Pancreas (tissue), 10 donors: ENCODE measurements at regions not wholly inside any gene's neighbourhood (a gene's known extent, or its start where the extent isn't known, plus 50 kb on each side); places are given as distances from the start of the nearest gene placed in this dataset.

Source experiments
- ATAC-seq, 4 donors: fragments of 200-7000 bp; cut with Tn5 transposase; one replicate each; pipeline versions ENCODE4 v1.8.0 to v1.9.1; 2020; ENCODE audit warnings: mild to moderate bottlenecking in 4 of 4, moderate library complexity in 4 of 4
- DNase-seq, 6 donors: peaks; one replicate each; pipeline ENCODE4 v3.0.0-alpha.2; 2020
- FAIRE-seq: peaks from 2 replicates; lab custom pipeline; 2012; peaks lifted over from hg19 to GRCh38; lab: Jason Lieb, UNC
- H3K27ac ChIP-seq, 4 donors: fragments of 200-600 bp; sonication (generic); 1 replicate in 3 of 4; 2 replicates in 1 of 4; pipeline versions ENCODE4 v1.5.0 to v1.8.0; 2020
- H3K27me3 ChIP-seq, 4 donors: fragments of 200-600 bp; one replicate each; pipeline ENCODE4 v1.8.0; 2021
- H3K36me3 ChIP-seq, 3 donors: fragments of 200-600 bp; sonication (generic) in 1 of 3; one replicate each; pipeline versions ENCODE4 v1.5.0 to v1.8.0; 2020 to 2021
- H3K4me1 ChIP-seq, 3 donors: fragments of 200-600 bp; one replicate each; pipeline ENCODE4 v1.8.0; 2021
- H3K4me3 ChIP-seq, 4 donors: fragments of 200-600 bp; sonication (generic) in 2 of 4; one replicate each; pipeline versions ENCODE4 v1.5.0 to v1.8.0; 2020 to 2021
- H3K9me3 ChIP-seq, 4 donors: fragments of 200-600 bp; one replicate each; pipeline ENCODE4 v1.8.0; 2021
- CTCF ChIP-seq, 4 donors: fragments of 200-600 bp; sonication (generic) in 3 of 4; IDR thresholded peaks; one replicate each; pipeline versions ENCODE4 v1.5.0 to v1.8.0; 2021; ENCODE audit warnings: antibody characterized with exemption in 4 of 4
- WGBS, 2 donors: extraction: QIAGEN DNeasy Blood & Tissue Kit; methylation state at CpG; one replicate each; pipeline ENCODE4 v1.1.7; 2013; 5-methylcytosine and 5-hydroxymethylcytosine counted together
- intact Hi-C, 3 donors: fragments of 100-400 bp; cut with DNase I; formaldehyde crosslinking; loops; one replicate each; pipeline versions ENCODE4 v1.11.1 to v1.14.2; 2022
- donor health status: healthy with polysubstance abuse.
- donor health status: DM: no; HTN: no; CAD: no; lungs with moderate emphysema.
- donor health status: DM: no; HTN: no; CAD: no.
- donor health status: control.
- donor health status: control.
- donor health status: Bipolar disorder and iron deficiency.
- donor health status: DM: yes; HTN: yes; CAD: no.
- donor health status: DM: no; HTN: no; CAD: no.
- donor health status: DM: no; HTN: no; CAD: no.
- donor health status: DM: yes; HTN: yes; CAD: no.

GRCh38 chr6:147757291-147757690, 248.8 kb downstream of the SAMD5 start:
- ATAC-seq (no peak), FAIRE-seq (no peak), DNase-seq (no peak)
- no peak overlapping the region for H3K27ac ChIP-seq
- H3K4me1 ChIP-seq, result no peaks in the 10 kb centered on the region
- intact Hi-C loops, result no loop called here
- TF ChIP-seq CTCF (IDR thresholded peaks at IDR 0.05), result no peak
- H3K4me3 ChIP-seq, result no peak overlapping the region
- H3K36me3 ChIP-seq, result no peaks in the 10 kb centered on the region
- no peaks in the 10 kb centered on the region for H3K27me3 ChIP-seq
- H3K9me3 ChIP-seq, result no peaks in the 10 kb centered on the region

DNA sequence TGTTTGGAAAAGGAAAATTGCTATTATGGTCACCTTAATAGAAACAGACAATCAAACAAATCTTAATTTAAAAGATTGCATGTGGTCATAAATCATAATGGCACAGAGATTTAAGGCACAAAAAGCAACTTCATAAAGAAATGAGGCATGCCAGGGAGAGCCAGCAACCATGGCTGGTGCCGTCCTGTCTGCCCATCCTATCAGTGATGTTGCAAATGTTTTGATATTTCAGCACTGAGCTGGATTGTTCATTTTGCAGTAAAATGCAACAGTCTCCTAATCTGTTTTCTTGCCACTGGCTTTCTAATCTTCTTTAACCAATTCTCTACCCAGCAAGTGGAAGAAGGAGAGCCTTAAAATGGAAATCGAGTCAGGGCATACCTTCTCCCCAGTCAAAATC, 249.8 kb downstream of the SAMD5 start:
- no peak for ATAC-seq
- no peaks in the 10 kb centered on the region for H3K4me1 ChIP-seq
- no peak for TF ChIP-seq CTCF (IDR thresholded peaks at IDR 0.05)
- H3K27ac ChIP-seq, result no peak overlapping the region
- H3K27me3 ChIP-seq, result no peaks in the 10 kb centered on the region
- WGBS, 2 donors, result 71 to 80% methylated on average over 2 of the region's 2 CpGs
- DNase-seq, result no peak
- intact Hi-C loops, result no loop called here
- no peaks in the 10 kb centered on the region for H3K36me3 ChIP-seq
- no peak overlapping the region for H3K4me3 ChIP-seq
- no peak for FAIRE-seq
- no peaks in the 10 kb centered on the region for H3K9me3 ChIP-seq

DNA sequence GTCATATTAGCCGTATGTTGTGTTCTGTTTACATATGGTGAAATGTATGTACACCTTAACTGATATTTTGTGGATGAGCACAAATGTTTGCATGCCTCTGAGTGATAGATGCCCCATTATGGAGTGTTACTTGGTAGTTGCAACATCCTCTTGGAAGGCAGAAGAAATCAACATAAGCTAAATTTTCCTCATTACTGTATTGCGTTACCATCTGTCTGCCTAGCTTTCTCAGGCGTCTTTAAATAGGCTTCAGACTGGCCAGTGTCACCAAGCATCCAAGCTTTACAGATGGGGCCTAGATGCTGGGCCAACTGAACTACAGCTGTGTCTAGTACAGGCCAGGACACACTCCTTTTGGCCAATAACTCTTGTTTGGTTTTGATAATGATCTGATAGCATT, 250.6 kb downstream of the SAMD5 start:
- H3K27me3 ChIP-seq, result no peaks in the 10 kb centered on the region
- no peak for DNase-seq
- H3K4me1 ChIP-seq, result no peaks in the 10 kb centered on the region
- no peaks in the 10 kb centered on the region for H3K36me3 ChIP-seq
- H3K27ac ChIP-seq, result no peak overlapping the region
- H3K9me3 ChIP-seq, result no peaks in the 10 kb centered on the region
- no peak overlapping the region for H3K4me3 ChIP-seq
- intact Hi-C loops, result no loop called here
- no peak for FAIRE-seq
- ATAC-seq, result no peak
- WGBS, 2 donors, result 77 to 86% methylated on average over 3 of the region's 3 CpGs
- no peak for TF ChIP-seq CTCF (IDR thresholded peaks at IDR 0.05)

DNA sequence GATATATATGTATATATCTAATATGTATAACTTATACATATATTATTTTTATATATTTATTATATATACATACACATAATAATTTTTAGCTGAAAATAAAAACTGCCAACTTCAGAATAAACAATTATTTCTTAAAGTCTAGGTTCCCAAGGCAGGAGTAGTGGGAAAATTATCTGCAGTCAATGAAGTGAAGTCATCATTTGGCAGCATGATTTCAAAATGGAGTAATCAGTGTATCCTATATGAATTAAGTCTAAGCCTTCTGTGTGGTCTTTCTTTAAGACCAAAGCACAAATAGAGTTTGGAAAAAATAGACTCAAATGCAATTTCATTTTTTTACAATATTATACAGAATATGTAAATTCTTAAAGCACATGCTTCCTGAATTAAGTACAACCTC, 251.0 kb downstream of the SAMD5 start:
- no peak overlapping the region for H3K27ac ChIP-seq
- no peak overlapping the region for H3K4me3 ChIP-seq
- no peak for DNase-seq
- FAIRE-seq, result no peak
- no peaks in the 10 kb centered on the region for H3K9me3 ChIP-seq
- H3K36me3 ChIP-seq, result no peaks in the 10 kb centered on the region
- intact Hi-C loops, result no loop called here
- no peak for ATAC-seq
- TF ChIP-seq CTCF (IDR thresholded peaks at IDR 0.05), result no peak
- no peaks in the 10 kb centered on the region for H3K27me3 ChIP-seq
- no peaks in the 10 kb centered on the region for H3K4me1 ChIP-seq

DNA sequence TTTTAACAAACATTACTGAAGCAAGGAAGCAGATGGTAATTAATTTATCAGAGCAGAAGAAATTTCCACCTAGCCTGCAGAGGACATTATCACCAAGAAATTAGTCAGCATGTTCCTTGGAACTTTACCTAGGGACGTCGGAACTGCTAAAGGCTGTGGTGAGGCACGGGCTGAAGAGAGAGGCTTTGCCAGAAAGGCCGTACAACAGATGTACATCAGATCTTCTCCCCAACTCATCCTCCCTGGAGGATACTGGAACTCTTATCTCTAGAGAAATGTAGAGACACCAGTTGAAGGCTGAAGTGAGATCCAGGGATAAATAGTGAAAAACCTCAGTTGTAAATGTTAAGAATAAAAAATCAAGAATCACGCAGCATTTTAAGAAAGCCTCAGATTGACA, 257.1 kb downstream of the SAMD5 start:
- DNase-seq, result no peak
- no peak for ATAC-seq
- no peak for FAIRE-seq
- H3K27me3 ChIP-seq, result no peaks in the 10 kb centered on the region
- H3K9me3 ChIP-seq, result no peaks in the 10 kb centered on the region
- no peak overlapping the region for H3K27ac ChIP-seq
- WGBS, 2 donors, result 76 to 82% methylated on average over 5 of the region's 5 CpGs
- intact Hi-C loops, result no loop called here
- no peak for TF ChIP-seq CTCF (IDR thresholded peaks at IDR 0.05)
- H3K36me3 ChIP-seq, result no peaks in the 10 kb centered on the region
- H3K4me1 ChIP-seq, result peaks cover 0 to 5% (median 3%) of the 10 kb centered on the region in 3 donors
- no peak overlapping the region for H3K4me3 ChIP-seq
